ENCODE measurements at regions not wholly inside any gene's neighbourhood (a gene's known extent, or its start where the extent isn't known, plus 50 kb on each side); places are given as distances from the start of the nearest gene placed in this dataset.

- ATAC-seq (no peak), DNase-seq (no peak)
- no peak overlapping the region for H3K27ac Mint-ChIP-seq
- no peak overlapping the region for H3K4me3 Mint-ChIP-seq
- H3K9me3 ChIP-seq (ENCODE audit: control insufficient read depth, low read length, poor library complexity, severe bottlenecking): no peaks in the 10 kb centered on the region
- no peaks in the 10 kb centered on the region for H3K36me3 Mint-ChIP-seq (ENCODE audit: low read depth)
- H3K27me3 Mint-ChIP-seq: no peaks in the 10 kb centered on the region
- H3K4me1 Mint-ChIP-seq: no peaks in the 10 kb centered on the region
Measured at GRCh38 chr6:91868539-91869202, 1281.8 kb upstream of the MAP3K7 start.

DNA sequence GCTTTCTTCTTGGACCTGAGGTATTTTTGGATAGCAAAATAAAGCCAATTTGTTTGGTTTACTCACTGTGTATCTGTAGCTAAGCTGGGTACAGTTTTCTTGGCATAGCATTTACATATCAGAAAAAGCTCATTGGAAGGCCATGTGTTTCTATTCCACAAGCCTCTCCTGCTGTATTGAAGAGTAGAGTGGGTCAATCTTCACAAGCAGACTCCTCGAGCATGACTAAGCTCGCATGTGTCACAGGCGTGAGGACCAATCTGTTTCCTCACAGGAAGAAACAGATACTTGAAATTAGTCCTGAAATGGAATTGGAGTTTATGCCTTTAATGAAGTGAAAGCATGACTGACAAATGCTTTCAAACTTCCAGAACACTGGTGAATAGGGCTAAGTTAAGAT is 1279.0 kb upstream of the MAP3K7 start:
- no peak for ATAC-seq
- no peak overlapping the region for H3K27ac Mint-ChIP-seq
- no peaks in the 10 kb centered on the region for H3K27me3 Mint-ChIP-seq
- DNase-seq: no peak
- H3K36me3 Mint-ChIP-seq (ENCODE audit: low read depth): no peaks in the 10 kb centered on the region
- no peaks in the 10 kb centered on the region for H3K9me3 ChIP-seq (ENCODE audit: control insufficient read depth, low read length, poor library complexity, severe bottlenecking)
- H3K4me3 Mint-ChIP-seq: no peak overlapping the region
- H3K4me1 Mint-ChIP-seq: no peaks in the 10 kb centered on the region

- no peaks in the 10 kb centered on the region for H3K9me3 ChIP-seq (ENCODE audit: control insufficient read depth, low read length, poor library complexity, severe bottlenecking)
- Mint-ChIP-seq H3K27me3 (no peaks in the 10 kb centered on the region), H3K36me3 (ENCODE audit: low read depth) (no peaks in the 10 kb centered on the region), H3K4me3 (no peak overlapping the region), H3K27ac (no peak overlapping the region), H3K4me1 (no peaks in the 10 kb centered on the region)
- no peak for ATAC-seq
- no peak for DNase-seq
Measured at GRCh38 chr6:91864911-91865310, 1278.0 kb upstream of the MAP3K7 start.

- Mint-ChIP-seq H3K27ac (no peak overlapping the region), H3K27me3 (no peaks in the 10 kb centered on the region), H3K4me1 (no peaks in the 10 kb centered on the region), H3K36me3 (ENCODE audit: low read depth) (no peaks in the 10 kb centered on the region), H3K4me3 (no peak overlapping the region)
- ATAC-seq (no peak), DNase-seq (no peak)
- H3K9me3 ChIP-seq (ENCODE audit: control insufficient read depth, low read length, poor library complexity, severe bottlenecking): no peaks in the 10 kb centered on the region
Measured at GRCh38 chr6:91860541-91861335, 1273.9 kb upstream of the MAP3K7 start.

DNA sequence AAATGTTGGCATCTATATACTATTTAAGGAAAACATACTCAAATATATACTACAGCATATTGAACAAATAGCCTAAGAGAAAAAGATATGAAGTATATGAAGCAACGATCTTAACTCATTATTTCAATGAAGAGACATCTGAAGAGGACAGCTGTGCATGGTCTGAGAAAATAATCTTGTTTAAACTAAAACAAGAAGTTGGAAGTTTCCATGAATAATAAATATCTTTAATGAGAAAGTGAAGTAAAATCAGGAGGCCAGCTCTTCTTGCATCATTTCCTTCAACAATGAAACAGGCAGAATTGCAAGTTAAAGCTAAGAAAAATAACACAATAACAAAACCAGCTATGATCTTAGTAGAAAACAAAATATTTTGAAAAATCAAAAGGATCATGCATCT is 1265.4 kb upstream of the MAP3K7 start:
- Mint-ChIP-seq H3K27me3 (no peaks in the 10 kb centered on the region), H3K36me3 (ENCODE audit: low read depth) (no peaks in the 10 kb centered on the region), H3K4me3 (no peak overlapping the region), H3K27ac (no peak overlapping the region), H3K4me1 (no peaks in the 10 kb centered on the region)
- no peaks in the 10 kb centered on the region for H3K9me3 ChIP-seq (ENCODE audit: control insufficient read depth, low read length, poor library complexity, severe bottlenecking)
- ATAC-seq (no peak), DNase-seq (no peak)

- H3K9me3 ChIP-seq (ENCODE audit: control insufficient read depth, low read length, poor library complexity, severe bottlenecking): no peaks in the 10 kb centered on the region
- Mint-ChIP-seq H3K36me3 (ENCODE audit: low read depth) (no peaks in the 10 kb centered on the region), H3K27ac (no peak overlapping the region), H3K27me3 (no peaks in the 10 kb centered on the region), H3K4me3 (no peak overlapping the region), H3K4me1 (no peaks in the 10 kb centered on the region)
- DNase-seq: no peak
- ATAC-seq: no peak
Measured at GRCh38 chr6:91834813-91835212, 1247.9 kb upstream of the MAP3K7 start.

DNA sequence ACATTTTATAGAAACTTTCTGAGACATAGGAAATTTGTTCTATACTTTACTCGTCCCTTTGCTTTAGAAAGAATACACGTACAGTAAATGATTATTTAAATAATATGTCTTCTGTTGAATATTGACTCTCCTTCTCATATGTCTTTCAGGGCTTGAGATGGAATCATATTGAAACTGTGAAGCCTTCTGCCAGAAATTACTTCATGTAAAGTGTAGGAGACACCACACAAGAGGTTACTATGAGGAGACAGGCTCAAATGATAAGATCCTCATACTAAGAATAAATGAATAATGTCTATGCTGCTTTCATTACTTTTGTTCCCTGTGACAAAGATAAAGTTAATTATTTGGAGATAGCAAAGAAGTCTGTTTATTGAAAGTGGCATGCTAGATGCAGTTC is 1240.3 kb upstream of the MAP3K7 start:
- DNase-seq (no peak), ATAC-seq (no peak)
- H3K27me3 Mint-ChIP-seq: no peaks in the 10 kb centered on the region
- no peaks in the 10 kb centered on the region for H3K4me1 Mint-ChIP-seq
- no peak overlapping the region for H3K4me3 Mint-ChIP-seq
- H3K27ac Mint-ChIP-seq: no peak overlapping the region
- no peaks in the 10 kb centered on the region for H3K9me3 ChIP-seq (ENCODE audit: control insufficient read depth, low read length, poor library complexity, severe bottlenecking)
- H3K36me3 Mint-ChIP-seq (ENCODE audit: low read depth): no peaks in the 10 kb centered on the region

DNA sequence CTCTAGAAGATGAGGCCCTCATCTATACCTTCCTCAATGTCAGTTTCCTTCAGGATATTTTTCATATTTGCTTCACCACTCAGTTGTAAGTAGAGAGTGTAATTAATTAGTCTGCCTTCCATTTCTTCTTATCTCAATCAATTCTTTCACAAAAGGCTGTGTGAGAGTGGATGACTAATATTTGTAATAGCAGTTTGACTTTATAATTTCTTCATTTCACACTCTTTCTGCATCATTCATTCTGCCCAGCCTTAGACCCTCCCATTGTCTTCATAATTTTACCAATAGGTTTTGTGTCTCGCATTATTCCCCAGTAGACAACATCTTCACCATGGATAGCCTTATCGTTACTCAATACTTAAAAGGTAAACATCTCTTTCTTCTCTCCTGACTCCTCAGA is 1239.3 kb upstream of the MAP3K7 start:
- H3K9me3 ChIP-seq (ENCODE audit: control insufficient read depth, low read length, poor library complexity, severe bottlenecking): no peaks in the 10 kb centered on the region
- ATAC-seq (no peak), DNase-seq (no peak)
- Mint-ChIP-seq H3K27me3 (no peaks in the 10 kb centered on the region), H3K27ac (no peak overlapping the region), H3K36me3 (ENCODE audit: low read depth) (no peaks in the 10 kb centered on the region), H3K4me3 (no peak overlapping the region), H3K4me1 (no peaks in the 10 kb centered on the region)

- no peak overlapping the region for H3K27ac Mint-ChIP-seq
- no peaks in the 10 kb centered on the region for H3K4me1 Mint-ChIP-seq
- ATAC-seq (no peak), DNase-seq (no peak)
- H3K9me3 ChIP-seq (ENCODE audit: control insufficient read depth, low read length, poor library complexity, severe bottlenecking): no peaks in the 10 kb centered on the region
- no peaks in the 10 kb centered on the region for H3K27me3 Mint-ChIP-seq
- no peak overlapping the region for H3K4me3 Mint-ChIP-seq
- no peaks in the 10 kb centered on the region for H3K36me3 Mint-ChIP-seq (ENCODE audit: low read depth)
Measured at GRCh38 chr6:91824331-91824730, 1237.5 kb upstream of the MAP3K7 start.

- H3K9me3 ChIP-seq (ENCODE audit: control insufficient read depth, low read length, poor library complexity, severe bottlenecking): no peaks in the 10 kb centered on the region
- DNase-seq (no peak), ATAC-seq (no peak)
- Mint-ChIP-seq H3K4me3 (no peak overlapping the region), H3K36me3 (ENCODE audit: low read depth) (no peaks in the 10 kb centered on the region), H3K4me1 (no peaks in the 10 kb centered on the region), H3K27ac (no peak overlapping the region), H3K27me3 (no peaks in the 10 kb centered on the region)
Measured at GRCh38 chr6:91822581-91822980, 1235.7 kb upstream of the MAP3K7 start.

DNA sequence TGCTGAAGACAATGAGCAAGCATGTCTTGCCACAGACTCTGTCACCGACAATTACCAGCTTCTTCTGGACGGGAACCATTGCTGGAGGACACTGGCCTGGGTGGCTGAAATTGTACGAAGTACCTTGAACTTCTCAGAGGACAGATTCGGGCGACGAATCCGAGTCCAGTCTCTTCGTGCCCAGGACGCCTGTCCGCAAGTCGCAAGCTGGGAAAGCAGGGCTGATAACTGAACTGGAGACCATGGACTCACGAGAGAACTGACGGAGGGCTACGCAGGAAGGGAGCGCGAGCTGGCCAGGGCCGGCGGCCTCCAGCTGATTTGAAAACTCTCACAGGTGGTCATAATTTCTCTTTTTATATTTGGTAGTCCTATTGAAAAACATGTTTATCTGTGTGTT is 1229.5 kb upstream of the MAP3K7 start:
- Mint-ChIP-seq H3K27me3 (no peaks in the 10 kb centered on the region), H3K36me3 (ENCODE audit: low read depth) (no peaks in the 10 kb centered on the region), H3K4me3 (no peak overlapping the region), H3K27ac (no peak overlapping the region), H3K4me1 (no peaks in the 10 kb centered on the region)
- ATAC-seq: no peak
- no peaks in the 10 kb centered on the region for H3K9me3 ChIP-seq (ENCODE audit: control insufficient read depth, low read length, poor library complexity, severe bottlenecking)
- DNase-seq: no peak

DNA sequence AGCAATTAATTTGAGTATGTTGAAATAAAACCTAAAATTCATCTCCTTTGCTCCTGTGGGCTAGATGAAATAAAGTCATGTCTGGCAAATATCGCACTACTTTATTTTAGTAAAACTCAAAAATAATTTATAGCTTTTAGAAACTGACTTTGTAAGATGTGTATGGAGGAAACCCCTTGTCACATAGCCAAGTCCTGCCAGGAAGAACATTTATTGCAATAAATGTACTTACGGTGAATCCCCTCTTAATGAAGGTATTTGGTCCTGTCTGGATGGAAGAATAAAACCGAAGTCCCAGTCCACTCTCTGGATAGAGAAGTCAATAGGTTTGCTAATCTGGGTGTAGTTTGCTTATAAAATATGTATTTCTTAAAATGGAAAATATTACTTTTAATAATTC is 1226.8 kb upstream of the MAP3K7 start:
- no peaks in the 10 kb centered on the region for H3K4me1 Mint-ChIP-seq
- no peak for ATAC-seq

GRCh38 chr6:91812596-91813274 is 1225.9 kb upstream of the MAP3K7 start:
- Mint-ChIP-seq H3K4me1 (no peaks in the 10 kb centered on the region), H3K4me3 (no peak overlapping the region), H3K36me3 (ENCODE audit: low read depth) (no peaks in the 10 kb centered on the region), H3K27ac (no peak overlapping the region), H3K27me3 (no peaks in the 10 kb centered on the region)
- ATAC-seq: no peak
- no peaks in the 10 kb centered on the region for H3K9me3 ChIP-seq (ENCODE audit: control insufficient read depth, low read length, poor library complexity, severe bottlenecking)
- DNase-seq: no peak

More for the DNA sequence above, 1226.8 kb upstream of the MAP3K7 start:
- Mint-ChIP-seq H3K36me3 (ENCODE audit: low read depth) (no peaks in the 10 kb centered on the region), H3K27ac (no peak overlapping the region), H3K4me3 (no peak overlapping the region), H3K27me3 (no peaks in the 10 kb centered on the region)
- no peak for DNase-seq
- no peaks in the 10 kb centered on the region for H3K9me3 ChIP-seq (ENCODE audit: control insufficient read depth, low read length, poor library complexity, severe bottlenecking)
